ENCODE measurements at regions not wholly inside any gene's neighbourhood (a gene's known extent, or its start where the extent isn't known, plus 50 kb on each side); places are given as distances from the start of the nearest gene placed in this dataset.

DNA sequence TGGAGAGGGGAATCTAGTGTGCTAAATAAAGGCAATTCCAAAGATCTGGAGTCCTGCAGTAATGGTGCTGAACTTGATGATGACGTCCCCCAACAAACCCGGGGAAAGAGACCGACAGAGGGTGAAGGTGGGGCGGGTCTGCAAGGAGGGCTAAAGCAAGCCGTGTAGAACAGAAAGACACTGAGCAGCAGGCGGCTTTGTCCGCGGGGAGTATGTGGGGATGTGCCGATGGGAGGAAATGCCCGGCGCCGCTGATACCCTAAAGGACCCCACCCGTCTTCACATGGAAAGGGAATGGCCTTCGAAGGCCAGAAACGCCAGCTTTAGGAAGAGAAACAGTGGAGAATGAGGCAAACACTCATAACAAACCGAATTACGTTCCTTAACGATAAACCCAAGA lies 528.9 kb downstream of the ZNF674 start:
- Mint-ChIP-seq H3K27ac (0 out of 7 replicates have a peak overlapping the region, but pooled peaks of 1 of the 3 experiments have one; percentile 48), H3K27me3 (ENCODE audit: low read depth) (peaks cover 1% of the 10 kb centered on the region; the same call in 1 of the 2 replicates), H3K4me1 (no peaks in the 10 kb centered on the region), H3K9me3 (peaks cover 27 to 61% of the 10 kb centered on the region in 2 experiments; a peak in 4 of 5 replicates), H3K4me3 (no peak overlapping the region), H3K36me3 (ENCODE audit: insufficient read depth in 1 of 3, low read depth in 3 of 3) (peaks cover 0 to 1% (median 0%) of the 10 kb centered on the region in 3 experiments; a peak in 1 of 7 replicates)
- Histone ChIP-seq H2BK15ac (ENCODE audit: low read depth, low read length) (no peak overlapping the region), H3K4me2 (ENCODE audit: insufficient read depth, insufficient read length, low read length) (no peak overlapping the region), H2AFZ (ENCODE audit: low read length) (no peak overlapping the region), H3K79me2 (ENCODE audit: insufficient read depth, low read length) (no peaks in the 10 kb centered on the region), H3K27ac (ENCODE audit: insufficient read length, low read depth, low read length) (no peak overlapping the region), H2AK5ac (ENCODE audit: insufficient read length, low read length) (no peak overlapping the region), H3K27me3 (ENCODE audit: insufficient read depth, low read length) (no peaks in the 10 kb centered on the region), H3K79me1 (ENCODE audit: insufficient read depth, low read depth, low read length, poor library complexity, severe bottlenecking) (no peaks in the 10 kb centered on the region), H3T11ph (ENCODE audit: low read length) (no peak overlapping the region), H4K8ac (replicated peaks; ENCODE audit: insufficient read length, low read depth, low read length) (no peak overlapping the region), H3K23ac (ENCODE audit: insufficient read length, low read depth, low read length) (no peak overlapping the region), H3K9me3 (ENCODE audit: control insufficient read depth, low read depth, low read length) (no peaks in the 10 kb centered on the region), H4K91ac (ENCODE audit: insufficient read length, low read depth, low read length) (no peak overlapping the region), H2BK120ac (ENCODE audit: low read depth, low read length, poor library complexity, severe bottlenecking) (no peak overlapping the region), H2BK12ac (ENCODE audit: insufficient read length, low read depth, low read length) (no peak overlapping the region), H4K5ac (ENCODE audit: insufficient read length, low read depth, low read length) (no peak overlapping the region), H2BK20ac (ENCODE audit: low read depth, low read length, poor library complexity, severe bottlenecking) (no peak overlapping the region), H3K18ac (ENCODE audit: insufficient read length, low read depth, low read length) (no peak overlapping the region), H3K4ac (ENCODE audit: low read depth, low read length) (no peak overlapping the region), H3K56ac (ENCODE audit: insufficient read length, low read depth, low read length) (no peak overlapping the region), H3K23me2 (ENCODE audit: insufficient read length, low read depth, low read length, poor library complexity, severe bottlenecking) (no peaks in the 10 kb centered on the region), H3K9ac (ENCODE audit: extremely low read depth, insufficient read length, low read length) (no peak overlapping the region), H3K14ac (ENCODE audit: insufficient read depth, low read length) (no peak overlapping the region), H2BK5ac (ENCODE audit: insufficient read length, low read length) (no peak overlapping the region), H4K20me1 (ENCODE audit: control insufficient read depth, insufficient read depth, insufficient read length) (no peaks in the 10 kb centered on the region), H3K4me1 (ENCODE audit: insufficient read depth, low read length) (no peaks in the 10 kb centered on the region)
- no peak for DNase-seq
- no peak for TF ChIP-seq CTCF (conservative IDR thresholded peaks at IDR 0.05)
- WGBS (ENCODE audit: extremely low coverage, insufficient read length, low lambda C conversion rate) = no CpG with 5 or more reads among the region's 18 CpGs
